ENCODE measurements at regions not wholly inside any gene's neighbourhood (a gene's known extent, or its start where the extent isn't known, plus 50 kb on each side); places are given as distances from the start of the nearest gene placed in this dataset.
A peak's percentile ranks its signal among the peaks of the same experiment; 100 is the strongest.

DNA sequence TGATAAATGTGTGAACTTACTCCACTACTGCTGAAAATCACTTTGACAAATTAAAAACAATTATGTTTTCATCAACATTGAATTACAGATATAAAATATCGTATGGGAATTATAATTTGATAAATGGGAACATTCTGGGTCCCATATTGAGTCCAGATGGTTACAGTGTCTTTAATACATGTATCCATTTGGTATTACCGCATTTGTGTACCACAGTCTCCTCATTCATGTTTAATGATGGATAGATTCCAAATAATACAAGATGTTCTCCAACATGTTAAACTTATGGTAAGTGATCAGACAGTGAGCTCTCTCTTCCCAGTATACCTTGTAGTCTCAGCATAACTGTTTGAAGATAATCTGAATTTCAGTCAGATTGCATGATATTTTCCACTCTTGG lies 1706.8 kb upstream of the PCDH7 start:
- TF ChIP-seq CTCF (IDR thresholded peaks at IDR 0.05) = no peak
- no peak for TF ChIP-seq POLR2A (IDR thresholded peaks at IDR 0.05)
- TF ChIP-seq EP300 (IDR thresholded peaks at IDR 0.05) = no peak
- Histone ChIP-seq H3K4me1 (no peaks in the 10 kb centered on the region), H3K9me3 (peaks cover 0 to 14% (median 0%) of the 10 kb centered on the region in 4 donors), H3K27me3 (no peaks in the 10 kb centered on the region), H3K4me3 (no peak overlapping the region), H3K27ac (no peak overlapping the region), H3K36me3 (no peaks in the 10 kb centered on the region)
- WGBS, 2 donors = 71 to 79% methylated on average over 2 of the region's 2 CpGs
- no peak for DNase-seq (ENCODE audit: low spot score in 2 of 2)

DNA sequence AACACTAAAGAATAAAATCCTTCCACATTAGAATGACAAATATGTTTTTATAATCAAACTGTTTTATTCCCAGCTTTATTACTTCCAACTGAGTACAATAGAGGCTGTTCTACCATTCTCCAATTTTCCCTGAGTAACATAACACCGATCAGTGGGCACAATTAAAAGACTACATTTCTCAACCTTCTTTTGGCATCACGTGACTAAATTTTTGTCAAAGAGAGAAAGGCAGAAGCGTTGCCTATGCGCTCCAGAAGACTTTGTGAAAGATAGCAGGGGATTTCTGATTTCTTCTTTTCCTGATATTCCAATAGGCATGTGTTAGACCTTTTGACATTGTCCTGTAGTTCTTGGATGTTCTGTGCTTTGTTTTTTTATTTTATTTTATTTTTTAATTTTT lies 1705.6 kb upstream of the PCDH7 start:
- WGBS, 2 donors = 92 to 93% methylated on average over 4 of the region's 4 CpGs
- no peaks in the 10 kb centered on the region for H3K36me3 ChIP-seq
- H3K27ac ChIP-seq = no peak overlapping the region
- H3K4me1 ChIP-seq = no peaks in the 10 kb centered on the region
- H3K27me3 ChIP-seq = no peaks in the 10 kb centered on the region
- no peak overlapping the region for H3K4me3 ChIP-seq
- TF ChIP-seq POLR2A (IDR thresholded peaks at IDR 0.05) (no peak), EP300 (IDR thresholded peaks at IDR 0.05) (no peak), CTCF (IDR thresholded peaks at IDR 0.05) (no peak)
- no peak for DNase-seq (ENCODE audit: low spot score in 2 of 2)
- H3K9me3 ChIP-seq = peaks cover 0 to 14% (median 0%) of the 10 kb centered on the region in 4 donors

DNA sequence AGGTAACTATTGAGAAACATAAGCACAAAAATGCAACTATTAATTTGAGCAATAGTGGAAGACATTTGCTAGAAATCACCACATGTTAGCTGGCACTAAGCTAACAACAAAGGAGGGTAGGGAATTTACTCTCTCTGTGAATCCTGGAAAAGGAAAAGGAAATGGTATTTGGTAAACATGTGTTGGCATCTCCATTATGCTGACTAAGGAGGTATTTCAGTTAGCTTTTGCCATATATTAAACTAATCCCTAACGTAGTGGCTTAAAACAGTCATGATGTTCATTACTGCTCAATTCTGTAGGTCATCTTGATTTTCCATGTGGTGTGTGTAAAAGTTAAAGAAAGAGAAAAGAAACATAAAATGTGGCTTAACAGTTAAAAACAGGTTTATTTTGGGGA lies 1686.5 kb upstream of the PCDH7 start:
- DNase-seq (ENCODE audit: low spot score in 2 of 2) = no peak
- peaks cover 0 to 15% (median 0%) of the 10 kb centered on the region in 4 donors for H3K9me3 ChIP-seq
- TF ChIP-seq POLR2A (IDR thresholded peaks at IDR 0.05) = no peak
- TF ChIP-seq CTCF (IDR thresholded peaks at IDR 0.05) = no peak
- no peak for TF ChIP-seq EP300 (IDR thresholded peaks at IDR 0.05)
- no peak overlapping the region for H3K4me3 ChIP-seq
- WGBS, 2 donors = 83 to 93% methylated on average over 1 of the region's 1 CpG
- H3K4me1 ChIP-seq = no peaks in the 10 kb centered on the region
- no peaks in the 10 kb centered on the region for H3K36me3 ChIP-seq
- H3K27ac ChIP-seq = no peak overlapping the region
- H3K27me3 ChIP-seq = no peaks in the 10 kb centered on the region

DNA sequence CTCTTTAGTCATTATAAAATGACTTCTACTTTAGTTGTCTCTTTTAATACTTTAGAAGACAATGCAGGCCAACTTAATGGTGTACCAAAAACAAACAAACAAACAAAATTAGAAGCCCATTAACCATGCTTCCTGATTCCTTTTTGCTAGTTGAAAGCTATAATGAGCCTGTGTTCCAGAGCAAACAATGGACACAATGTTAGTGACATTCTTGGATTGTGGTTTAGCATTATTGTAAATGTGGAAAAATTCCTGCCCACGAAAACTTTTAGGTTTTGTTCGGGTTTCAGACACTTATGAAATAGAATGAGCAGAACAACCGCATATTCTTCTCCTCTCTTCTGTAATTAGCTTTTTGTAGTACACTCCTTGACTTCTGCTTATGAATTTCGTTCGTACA lies 1682.7 kb upstream of the PCDH7 start:
- H3K36me3 ChIP-seq = no peaks in the 10 kb centered on the region

GRCh38 chr4:29043411-29043810 lies 1676.8 kb upstream of the PCDH7 start:
- Histone ChIP-seq H3K27me3 (no peaks in the 10 kb centered on the region), H3K36me3 (no peaks in the 10 kb centered on the region), H3K4me1 (no peaks in the 10 kb centered on the region), H3K27ac (no peak overlapping the region), H3K9me3 (peaks cover 0 to 5% (median 0%) of the 10 kb centered on the region in 4 donors), H3K4me3 (no peak overlapping the region)
- 60 to 64% methylated on average over 5 of the region's 5 CpGs for WGBS, 2 donors
- TF ChIP-seq POLR2A (IDR thresholded peaks at IDR 0.05) = no peak
- TF ChIP-seq EP300 (IDR thresholded peaks at IDR 0.05) = no peak
- no peak for TF ChIP-seq CTCF (IDR thresholded peaks at IDR 0.05)
- DNase-seq (ENCODE audit: low spot score in 2 of 2) = no peak

More for the DNA sequence above, 1682.7 kb upstream of the PCDH7 start:
- TF ChIP-seq EP300 (IDR thresholded peaks at IDR 0.05) = no peak
- no peak for TF ChIP-seq POLR2A (IDR thresholded peaks at IDR 0.05)
- TF ChIP-seq CTCF (IDR thresholded peaks at IDR 0.05) = no peak
- Histone ChIP-seq H3K27ac (peak overlapping the region in 1 of 4 donors; percentile 31), H3K4me1 (no peaks in the 10 kb centered on the region), H3K9me3 (peaks cover 0 to 15% (median 0%) of the 10 kb centered on the region in 4 donors), H3K27me3 (no peaks in the 10 kb centered on the region), H3K4me3 (no peak overlapping the region)
- DNase-seq (ENCODE audit: low spot score in 2 of 2) = no peak
- WGBS, 2 donors = 59% methylated on average over 5 of the region's 5 CpGs

All from tibial nerve (tissue), 4 donors.